ENCODE measurements at regions not wholly inside any gene's neighbourhood (a gene's known extent, or its start where the extent isn't known, plus 50 kb on each side); places are given as distances from the start of the nearest gene placed in this dataset.

DNA sequence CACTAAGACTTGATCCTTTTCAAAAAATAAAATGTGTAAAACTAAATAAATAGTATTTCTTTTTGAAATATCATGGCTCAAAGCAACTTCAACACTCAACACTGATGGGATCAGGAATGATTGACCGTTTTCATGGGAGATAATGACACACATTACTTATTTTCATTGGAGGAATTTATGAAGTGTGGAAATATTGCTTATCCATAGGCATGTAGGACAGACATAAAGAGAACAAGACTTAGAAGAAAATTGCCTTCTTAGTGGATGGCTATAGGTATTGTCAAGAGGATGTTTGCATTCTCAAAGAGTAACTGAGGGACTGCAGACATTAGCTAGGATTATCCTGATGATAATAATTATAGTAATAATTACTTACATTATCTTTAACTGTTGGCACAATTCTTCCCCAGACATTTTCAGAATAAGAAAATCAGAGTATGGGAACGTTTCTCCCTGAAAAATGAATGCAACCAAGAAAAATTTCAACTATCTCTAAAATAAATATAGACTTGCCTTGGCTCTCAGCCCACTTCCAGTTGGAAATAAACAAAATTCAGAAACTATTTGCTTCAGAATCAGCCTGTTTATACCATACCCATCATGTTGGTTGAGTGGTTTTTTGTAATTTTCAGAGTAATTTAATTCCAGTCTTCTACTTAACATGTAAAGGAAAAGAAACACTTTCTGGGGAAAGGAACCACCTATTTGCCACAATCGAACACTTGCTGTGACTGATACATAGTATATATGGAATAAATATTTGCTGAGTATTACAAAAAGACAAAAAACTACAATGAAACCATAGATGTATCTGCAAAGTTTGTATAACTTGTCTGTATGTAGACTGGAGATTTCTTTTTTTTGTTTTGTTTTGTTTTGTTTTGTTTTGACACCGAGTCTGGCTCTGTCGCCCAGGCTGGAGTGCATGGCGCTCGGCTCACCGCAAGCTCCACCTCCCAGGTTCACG, 165.7 kb downstream of the TMX3 start:
- Histone ChIP-seq H3K4ac (replicated peaks; ENCODE audit: insufficient read length, low read depth, low read length) (no peak overlapping the region), H3K4me1 (replicated peaks in 1 of 4; ENCODE audit: control insufficient read depth in 3 of 4, insufficient read depth in 4 of 4, low read length in 3 of 4) (no peaks in the 10 kb centered on the region), H3K9me3 (ENCODE audit: insufficient read depth in 2 of 2, low read depth in 1 of 2, low read length in 1 of 2) (no peaks in the 10 kb centered on the region), H3K4me3 (ENCODE audit: extremely low read depth in 1 of 4, insufficient read depth in 2 of 4, low read depth in 3 of 4, low read length in 4 of 4) (no peak overlapping the region), H3K56ac (replicated peaks; ENCODE audit: insufficient read length, low read depth, low read length) (no peak overlapping the region), H2BK12ac (ENCODE audit: low read depth, low read length) (no peak overlapping the region), H2BK5ac (ENCODE audit: low read depth, low read length) (no peak overlapping the region), H3K27me3 (replicated peaks in 1 of 4; ENCODE audit: control insufficient read depth in 3 of 4, extremely low read depth in 1 of 4, insufficient read depth in 3 of 4, low read length in 3 of 4) (no peaks in the 10 kb centered on the region), H4K91ac (replicated peaks; ENCODE audit: insufficient read length, low read length) (no peak overlapping the region), H2AK5ac (ENCODE audit: low read depth, low read length) (no peak overlapping the region), H2AFZ (ENCODE audit: low read length) (no peak overlapping the region), H2BK20ac (ENCODE audit: low read length) (no peak overlapping the region), H2BK120ac (replicated peaks; ENCODE audit: low read depth, low read length) (no peak overlapping the region), H3K9ac (replicated peaks in 1 of 4; ENCODE audit: extremely low read depth in 1 of 4, low read depth in 3 of 4, low read length in 3 of 4) (no peak overlapping the region), H3K18ac (ENCODE audit: extremely low read depth, low read length) (no peak overlapping the region), H3K36me3 (ENCODE audit: control insufficient read depth in 2 of 4, insufficient read depth in 4 of 4, low read length in 3 of 4) (no peaks in the 10 kb centered on the region), H4K5ac (ENCODE audit: insufficient read length, low read depth, low read length) (no peak overlapping the region), H4K20me1 (replicated peaks in 1 of 2; ENCODE audit: control insufficient read depth in 1 of 2, insufficient read depth in 2 of 2, low read length in 2 of 2) (no peaks in the 10 kb centered on the region), H3K14ac (ENCODE audit: insufficient read length) (no peak overlapping the region), H3K23me2 (ENCODE audit: low read depth, low read length) (no peaks in the 10 kb centered on the region), H4K8ac (ENCODE audit: extremely low read depth, insufficient read depth, low read length) (no peak overlapping the region), H2BK15ac (ENCODE audit: low read length) (no peak overlapping the region), H3K79me2 (ENCODE audit: control insufficient read depth in 1 of 2, insufficient read depth in 2 of 2, low read length in 2 of 2) (no peaks in the 10 kb centered on the region), H3K27ac (ENCODE audit: low read depth, low read length) (no peak overlapping the region), H3K79me1 (ENCODE audit: low read depth, low read length) (no peaks in the 10 kb centered on the region), H3K23ac (ENCODE audit: insufficient read length) (no peak overlapping the region), H3K4me2 (ENCODE audit: insufficient read depth in 1 of 2, low read depth in 2 of 2, low read length in 2 of 2) (no peak overlapping the region)
- FAIRE-seq (no peak), DNase-seq (ENCODE audit: low read depth in 1 of 2, low spot score in 2 of 2) (no peak)
- ChIA-PET CTCF (ENCODE audit: partially characterized antibody) (no interaction called here), POLR2A (ENCODE audit: partially characterized antibody) (no interaction called here)
- WGBS, 2 experiments (ENCODE audit: extremely low coverage in 1 of 2, insufficient coverage in 1 of 2, insufficient read length in 1 of 2, insufficient replicate concordance in 2 of 2, low coverage in 1 of 2, low lambda C conversion rate in 2 of 2, missing lambda C conversion rate in 1 of 2) = 94% methylated on average over 9 of the region's 9 CpGs; no CpG with 5 or more reads in 1 of the 2 experiments
- no peak for TF ChIP-seq KDM4A (IDR thresholded peaks at IDR 0.05; ENCODE audit: low read depth, low read length, severe bottlenecking)
- no peak for TF ChIP-seq TEAD4 (IDR thresholded peaks at IDR 0.05; ENCODE audit: low read depth, low read length)
- no peak for TF ChIP-seq SP4 (IDR thresholded peaks at IDR 0.05; ENCODE audit: low read length)
- TF ChIP-seq SIX5 (IDR thresholded peaks at IDR 0.05; ENCODE audit: low read depth, low read length) = no peak
- TF ChIP-seq SP1 (IDR thresholded peaks at IDR 0.05; ENCODE audit: low read depth, low read length) = no peak
- TF ChIP-seq RBBP5 (IDR thresholded peaks at IDR 0.05; ENCODE audit: borderline replicate concordance, low read depth, low read length) = no peak
- no peak for TF ChIP-seq EZH2 (IDR thresholded peaks at IDR 0.05; ENCODE audit: low read depth, low read length, severe bottlenecking)
- no peak for TF ChIP-seq RAD21 (IDR thresholded peaks at IDR 0.05 in 1 of 2, conservative IDR thresholded peaks at IDR 0.05 in 1 of 2; ENCODE audit: low read depth in 2 of 2, low read length in 2 of 2)
- TF ChIP-seq RNF2 (IDR thresholded peaks at IDR 0.05; ENCODE audit: borderline replicate concordance, low read depth, low read length, missing control alignments, poor library complexity, severe bottlenecking) = no peak
- no peak for TF ChIP-seq TAF7 (optimal IDR thresholded peaks at IDR 0.05; ENCODE audit: borderline replicate concordance, low read depth, low read length)
- no peak for TF ChIP-seq YY1 (IDR thresholded peaks at IDR 0.05; ENCODE audit: low read depth, low read length)
- TF ChIP-seq TCF12 (IDR thresholded peaks at IDR 0.05; ENCODE audit: low read depth, low read length) = no peak
- no peak for TF ChIP-seq JUN (IDR thresholded peaks at IDR 0.05; ENCODE audit: low read depth, low read length)
